Eye (tissue), 1 donor: ENCODE measurements at regions not wholly inside any gene's neighbourhood (a gene's known extent, or its start where the extent isn't known, plus 50 kb on each side); places are given as distances from the start of the nearest gene placed in this dataset.
A peak's percentile ranks its signal among the peaks of the same experiment; 100 is the strongest.
"Not testable (repeated sequence)": the region's sequence is repeated elsewhere in the genome, so short reads cannot be mapped to it uniquely, and the experiment has no call there.

ENCODE experiments used
- DNase-seq: peaks from one replicate; pipeline ENCODE4 v3.0.0-alpha.2; 2015

DNA sequence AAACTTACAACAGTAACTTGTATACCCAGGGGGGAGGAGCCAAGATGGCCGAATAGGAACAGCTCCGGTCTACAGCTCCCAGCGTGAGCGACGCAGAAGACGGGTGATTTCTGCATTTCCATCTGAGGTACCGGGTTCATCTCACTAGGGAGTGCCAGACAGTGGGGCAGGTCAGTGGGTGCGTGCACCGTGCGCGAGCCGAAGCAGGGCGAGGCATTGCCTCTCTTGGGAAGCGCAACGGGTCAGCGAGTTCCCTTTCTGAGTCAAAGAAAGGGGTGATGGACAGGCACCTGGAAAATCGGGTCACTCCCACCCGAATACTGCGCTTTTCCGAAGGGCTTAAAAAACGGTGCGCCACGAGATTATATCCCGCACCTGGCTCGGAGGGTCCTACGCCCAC, 278.8 kb downstream of the FAM47B start:
- not testable (repeated sequence) for DNase-seq

DNA sequence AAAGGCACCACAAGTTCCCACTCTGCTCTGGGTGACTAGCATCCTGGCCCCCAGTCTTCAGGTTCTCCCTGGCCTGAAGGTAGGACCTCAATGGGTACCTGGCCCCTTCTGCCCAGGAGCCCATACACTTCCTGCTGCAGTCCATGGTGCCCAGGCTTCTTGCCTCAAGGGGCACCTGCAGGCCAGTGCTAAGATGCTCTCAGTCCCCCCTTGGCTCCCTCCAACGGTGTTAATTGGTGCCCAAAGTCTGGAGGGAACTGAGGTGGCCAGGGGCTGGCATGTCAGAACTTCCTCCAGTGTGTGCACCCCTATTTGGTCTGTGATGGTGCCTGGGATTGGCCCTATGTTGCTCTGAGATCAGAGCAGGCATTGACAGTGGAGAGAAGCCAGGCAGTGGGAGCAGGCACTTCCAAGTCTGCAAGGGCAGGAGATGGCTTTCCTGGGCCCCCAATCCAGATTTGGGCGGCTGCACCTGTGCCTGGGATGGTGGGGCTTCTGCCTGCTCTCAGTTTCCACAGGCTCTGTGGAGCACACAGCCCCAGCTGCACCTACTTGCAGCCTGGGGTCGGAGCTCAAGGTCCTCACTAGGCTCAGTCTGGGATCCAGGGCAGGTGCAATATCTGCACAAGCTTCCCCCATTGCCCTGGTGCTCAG, 301.6 kb downstream of the FAM47B start:
- no peak for DNase-seq

DNA sequence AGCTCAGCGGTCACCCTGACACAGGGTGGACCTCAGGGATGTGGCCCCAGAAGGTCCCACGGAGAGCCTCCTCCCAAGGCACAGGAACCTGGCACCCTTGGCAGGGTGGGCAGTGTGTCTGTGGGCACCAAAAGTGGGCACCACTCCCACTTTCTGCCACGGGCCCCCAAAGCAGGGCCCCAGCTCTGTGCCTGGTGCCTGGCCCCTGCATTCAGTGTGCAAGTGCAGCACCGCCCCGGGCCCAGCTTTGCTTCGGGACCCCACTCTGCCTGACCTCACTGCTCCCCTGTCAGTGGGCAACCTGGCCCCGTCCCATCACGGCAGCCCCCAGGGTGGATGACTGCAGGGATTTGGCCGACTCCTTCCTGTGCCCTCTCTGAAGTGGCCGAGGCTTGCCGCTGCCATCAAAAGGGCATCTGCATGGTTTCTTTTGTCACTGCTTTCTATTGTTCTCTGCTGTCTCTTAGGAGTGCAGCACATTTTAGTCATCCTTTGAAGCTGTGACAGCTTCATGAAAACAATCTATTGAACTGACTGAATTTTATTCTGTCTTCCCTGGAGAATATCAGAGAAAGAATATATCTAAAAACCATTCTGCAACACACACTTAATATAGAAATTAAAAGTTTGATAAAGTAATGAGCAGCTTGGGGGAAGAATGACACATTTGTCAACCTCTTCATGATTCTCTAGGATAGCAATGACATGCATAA, 302.4 kb downstream of the FAM47B start:
- peak; percentile 12 for DNase-seq

- DNase-seq = peak; percentile 3
Observed at GRCh38 chrX:35251226-35251625, 308.6 kb downstream of the FAM47B start.

DNA sequence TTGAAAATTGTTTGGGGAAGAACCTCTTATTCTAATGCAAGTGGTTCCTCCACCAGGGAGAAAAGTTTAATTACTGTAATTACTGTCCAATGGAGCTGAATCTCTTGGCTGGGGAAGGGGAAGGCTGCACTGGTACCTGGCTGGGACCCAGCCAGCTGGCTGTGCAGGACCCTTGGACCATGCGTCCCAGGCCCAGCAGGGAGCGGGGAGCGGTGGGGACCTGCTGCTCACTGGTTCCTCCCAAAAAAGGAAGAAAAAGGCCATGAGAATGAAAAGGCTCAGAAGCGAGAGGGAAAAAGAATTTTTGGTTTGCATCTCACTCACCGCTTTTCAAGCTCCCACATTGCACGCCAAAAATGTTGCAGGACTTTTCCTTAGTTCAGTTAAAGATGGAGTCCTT, 333.5 kb downstream of the FAM47B start:
- DNase-seq = no peak

DNA sequence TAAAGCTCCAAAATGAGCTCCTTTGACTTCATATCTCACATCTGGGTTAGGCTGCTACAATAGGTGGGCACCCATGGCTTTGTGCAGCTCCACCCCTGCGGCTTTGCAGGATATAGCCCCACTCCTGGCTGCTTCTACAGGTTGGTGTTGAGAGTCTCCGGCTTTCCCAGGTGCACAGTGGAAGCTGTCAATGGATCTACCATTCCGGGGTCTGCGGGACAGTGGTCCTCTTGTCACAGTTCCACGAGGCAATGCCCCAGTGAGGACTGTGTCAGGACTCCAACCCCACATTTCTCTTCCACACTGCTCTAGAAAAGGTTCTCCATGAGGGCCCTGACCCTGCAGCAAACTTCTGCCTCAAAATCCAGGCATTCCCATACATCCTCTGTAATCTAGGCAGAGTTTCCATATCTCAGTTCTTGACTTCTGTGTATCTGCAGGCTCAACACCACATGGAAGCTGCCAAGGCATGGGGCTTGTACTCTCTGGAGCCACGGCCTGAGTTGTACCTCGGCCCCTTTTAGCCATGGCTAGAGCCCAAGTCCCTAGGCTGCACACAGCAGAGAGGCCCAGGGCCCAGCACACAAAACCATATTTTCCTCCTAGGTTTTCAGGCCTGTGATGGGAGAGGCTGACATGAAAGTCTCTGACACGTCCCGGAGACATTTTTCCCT, 342.8 kb downstream of the FAM47B start:
- DNase-seq = no peak

DNA sequence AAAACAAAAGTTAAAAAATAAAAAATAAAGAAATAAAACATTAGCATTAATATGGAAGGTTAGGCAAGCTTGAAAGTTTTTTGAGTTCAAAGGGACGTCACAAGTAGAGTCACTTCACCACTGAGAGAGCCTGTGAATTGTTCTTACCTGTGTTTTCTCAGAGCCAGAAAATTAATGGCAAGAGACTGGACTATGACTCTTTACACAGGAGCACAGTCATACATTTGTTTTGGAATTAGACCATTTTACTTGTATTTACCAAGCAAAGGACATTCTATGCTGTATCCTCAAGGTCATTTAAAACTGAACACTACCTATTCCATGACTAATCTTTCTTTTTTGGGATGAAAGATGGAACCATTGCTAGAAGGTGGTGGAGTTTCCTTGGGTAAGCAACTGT, 346.1 kb downstream of the FAM47B start:
- DNase-seq = no peak

- DNase-seq = no peak
Observed at GRCh38 chrX:35289952-35290351, 347.4 kb downstream of the FAM47B start.

- DNase-seq = no peak
Observed at GRCh38 chrX:35291013-35291412, 348.4 kb downstream of the FAM47B start.

- DNase-seq = no peak
Observed at GRCh38 chrX:35292522-35292921, 349.9 kb downstream of the FAM47B start.

- not testable (repeated sequence) for DNase-seq
Observed at GRCh38 chrX:35305037-35305436, 362.4 kb downstream of the FAM47B start.

- DNase-seq = no peak
Observed at GRCh38 chrX:35339796-35340195, 397.2 kb downstream of the FAM47B start.

GRCh38 chrX:35340465-35340864, 397.9 kb downstream of the FAM47B start:
- no peak for DNase-seq

DNA sequence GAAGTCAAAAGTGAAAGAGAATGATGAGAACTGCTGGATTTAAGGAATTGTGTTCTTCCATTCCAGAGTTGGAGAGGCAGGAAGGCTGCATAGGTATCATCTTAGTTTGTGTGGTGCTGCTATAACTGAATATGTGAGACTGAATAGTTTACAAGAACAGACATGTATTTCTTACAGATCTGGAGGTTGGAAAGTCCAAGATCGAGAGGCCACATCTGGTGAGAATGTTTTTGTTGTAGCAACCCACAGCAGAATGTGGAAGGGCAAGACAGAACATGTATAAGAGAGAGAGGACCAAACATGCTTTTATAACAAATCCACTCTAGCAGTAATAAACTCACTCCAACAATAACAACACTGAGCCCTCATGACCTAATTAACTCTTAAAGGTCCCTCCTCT, 408.6 kb downstream of the FAM47B start:
- no peak for DNase-seq

- no peak for DNase-seq
Observed at GRCh38 chrX:35351795-35352483, 409.3 kb downstream of the FAM47B start.

DNA sequence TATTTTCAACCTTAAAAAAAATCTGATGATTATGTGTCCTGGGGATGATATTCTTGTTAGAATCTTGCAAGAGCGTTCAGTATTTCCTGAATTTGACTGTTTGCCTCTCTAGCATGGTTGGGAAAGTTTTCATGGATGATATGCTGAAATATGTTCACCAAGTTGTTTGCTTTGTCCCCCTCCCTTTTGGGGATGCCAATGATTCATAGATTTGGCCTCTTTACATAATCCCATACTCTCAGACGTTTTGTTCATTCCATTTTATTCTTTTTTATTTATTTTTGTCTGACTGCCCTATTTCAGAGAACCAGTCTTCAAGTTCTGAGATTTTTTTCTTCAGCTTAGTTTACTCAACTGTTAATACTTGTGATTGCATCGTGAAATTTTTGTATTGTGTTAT, 415.1 kb downstream of the FAM47B start:
- no peak for DNase-seq

DNA sequence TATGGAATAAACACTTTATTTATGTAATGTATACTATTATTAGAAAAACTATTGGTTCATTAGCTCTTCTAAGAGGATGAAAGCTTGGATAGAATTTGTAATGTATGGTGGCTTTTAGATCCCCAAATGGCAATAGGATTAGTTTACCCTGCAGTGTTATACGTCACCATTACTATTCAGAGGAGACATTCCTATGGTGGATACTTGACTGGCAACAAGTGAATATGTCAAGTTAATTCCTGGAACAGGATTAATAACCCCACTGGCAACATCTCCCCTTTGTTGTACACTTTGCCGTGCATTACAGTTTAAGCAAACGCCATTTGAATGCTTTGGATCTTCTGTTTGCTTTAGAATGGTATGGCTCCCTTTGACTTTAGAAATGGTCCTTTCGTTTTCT, 420.3 kb downstream of the FAM47B start:
- DNase-seq = no peak

DNA sequence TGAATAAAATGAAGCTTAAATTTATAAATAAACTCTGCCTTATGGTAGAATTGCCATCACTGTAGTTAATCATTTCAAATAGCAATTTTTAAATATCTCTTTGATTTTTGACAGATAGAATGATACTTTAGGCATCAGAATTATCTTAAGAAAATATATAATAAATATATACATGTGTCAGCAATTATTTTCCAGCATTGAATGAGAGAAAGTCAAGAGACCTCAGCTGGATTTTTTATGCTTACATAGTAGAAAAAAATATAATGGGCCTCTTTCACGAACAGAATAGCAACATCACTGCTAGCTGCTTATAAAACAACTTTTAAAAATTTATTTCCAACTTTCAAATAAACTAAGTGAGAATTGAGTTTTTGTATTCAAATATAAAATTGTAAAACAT, 424.0 kb upstream of the MAGEB16 start:
- DNase-seq = no peak

DNA sequence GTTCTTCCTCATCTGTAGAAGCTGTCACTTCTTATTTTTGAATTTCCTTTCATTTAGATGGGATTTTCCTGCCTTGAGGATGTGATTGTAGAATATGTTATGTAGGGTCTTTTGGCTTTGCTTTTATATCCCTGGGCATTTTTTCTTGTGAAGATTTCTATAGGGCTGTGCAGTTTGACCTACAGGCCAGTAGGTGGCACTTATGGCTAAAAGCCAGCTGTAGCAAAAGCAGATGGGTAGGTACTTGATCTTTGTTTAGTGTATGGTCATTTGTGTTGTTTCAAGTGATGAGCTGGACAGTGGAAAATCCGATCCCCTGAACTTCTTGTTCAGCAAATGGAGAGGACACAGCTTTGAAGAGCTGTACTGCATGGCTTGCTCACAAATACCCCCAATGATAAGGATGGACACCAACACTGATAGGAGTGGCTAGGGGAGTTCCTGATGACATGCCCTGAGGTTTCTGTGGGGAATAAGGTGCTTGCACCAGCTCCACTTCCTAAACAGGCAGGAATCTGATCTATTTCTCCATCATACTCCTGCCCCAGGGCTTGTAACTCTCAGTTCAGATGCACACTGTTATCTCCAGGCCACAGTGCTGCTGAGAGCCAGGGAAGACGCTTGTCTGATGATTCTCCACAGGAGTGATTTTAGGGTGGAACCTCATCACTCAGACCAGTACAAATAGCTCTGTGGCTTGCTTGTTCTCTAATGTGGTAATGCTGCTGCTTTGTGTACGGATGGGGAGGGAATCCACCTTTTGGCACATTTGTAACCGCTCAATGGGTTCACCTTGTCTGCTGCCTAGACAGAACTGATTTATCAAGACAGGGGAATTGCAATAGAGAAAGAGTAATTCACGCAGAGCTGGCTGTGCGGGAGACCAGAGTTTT, 417.1 kb upstream of the MAGEB16 start:
- peak; percentile 6 for DNase-seq

- not testable (repeated sequence) for DNase-seq
Observed at GRCh38 chrX:35381709-35382108, 416.4 kb upstream of the MAGEB16 start.

DNA sequence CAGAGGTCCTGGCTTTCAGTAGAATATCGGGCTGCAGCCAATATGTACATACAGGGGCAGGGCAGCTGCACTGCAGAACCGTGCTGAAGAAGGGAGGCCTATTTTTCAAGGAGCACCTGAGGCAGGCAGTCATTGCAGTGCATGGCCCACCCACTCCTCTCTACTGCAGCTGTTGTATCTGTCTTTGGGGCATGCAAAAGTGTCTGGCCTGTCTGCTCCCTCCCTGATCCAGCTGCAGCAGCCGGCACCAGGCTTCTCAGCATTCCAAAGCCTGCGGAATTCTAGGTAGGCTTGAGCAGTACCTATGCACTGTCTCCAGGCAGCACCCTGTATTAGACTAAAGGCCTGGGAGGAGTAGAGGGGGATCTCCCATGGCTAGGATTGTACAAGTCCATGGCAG, 415.2 kb upstream of the MAGEB16 start:
- DNase-seq = no peak

DNA sequence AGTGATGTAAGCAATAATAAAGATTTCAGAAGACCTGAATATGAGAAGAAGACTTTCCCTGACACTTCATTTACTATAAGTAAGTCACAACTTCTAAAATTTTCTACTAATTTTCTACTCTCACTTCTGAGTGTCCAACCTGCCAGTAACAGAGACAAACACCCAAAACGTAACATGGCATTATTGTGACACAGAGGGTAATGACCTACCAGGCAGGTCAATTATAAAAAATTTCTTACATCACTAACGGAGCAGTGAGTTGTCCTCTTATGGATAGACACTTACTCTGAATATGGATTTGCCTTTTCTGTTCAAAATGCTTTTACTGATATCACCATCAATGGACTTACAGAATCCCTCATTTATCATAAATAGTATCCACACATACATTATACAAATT, 405.9 kb upstream of the MAGEB16 start:
- no peak for DNase-seq

DNA sequence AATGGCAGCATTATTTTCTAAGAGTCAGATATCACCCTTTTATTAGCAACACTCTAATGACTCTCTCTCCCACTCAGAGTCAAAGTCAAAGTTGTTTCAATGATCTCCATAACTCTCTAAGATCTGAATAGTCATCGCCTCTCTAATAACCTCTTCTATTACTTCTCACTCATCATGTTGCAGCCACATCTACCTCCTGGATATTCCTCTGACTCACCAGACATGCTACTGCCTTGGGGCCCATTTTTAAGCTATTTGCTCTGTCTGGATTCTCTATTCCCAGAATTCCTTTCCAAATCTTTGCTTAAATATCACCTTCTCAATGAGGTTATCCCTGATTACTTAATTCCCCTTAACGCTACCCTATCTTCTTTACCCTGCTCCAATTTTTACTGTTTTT, 391.8 kb upstream of the MAGEB16 start:
- DNase-seq = no peak
